CD14-positive monocyte (primary cell): ENCODE measurements at regions not wholly inside any gene's neighbourhood (a gene's known extent, or its start where the extent isn't known, plus 50 kb on each side); places are given as distances from the start of the nearest gene placed in this dataset.
"Not testable (repeated sequence)": the region's sequence is repeated elsewhere in the genome, so short reads cannot be mapped to it uniquely, and the experiment has no call there.

Experiments used
- DNase-seq, 3 donors: peaks; one replicate each; pipeline ENCODE4 v3.0.0-alpha.2; 2011 to 2022
- H2AFZ ChIP-seq: 2 replicates; pipeline ENCODE4 v1.6.0; 2012; ENCODE audit warnings: mild to moderate bottlenecking, low read depth, low read length, inconsistent platforms; ENCODE audit not compliant: insufficient read depth, poor library complexity, severe bottlenecking
- H3K27ac ChIP-seq, 2 donors: 1 replicate in 1 of 2; 2 replicates in 1 of 2; pipeline ENCODE4 v1.5.1; 2012 to 2013; ENCODE audit warnings: low read length in 2 of 2, control low read depth in 1 of 2, inconsistent platforms in 1 of 2, low read depth in 1 of 2, mild to moderate bottlenecking in 1 of 2
- H3K27me3 ChIP-seq, 2 donors: one replicate each; pipeline versions ENCODE4 v1.6.0 to v1.6.1; 2011 to 2013; ENCODE audit warnings: low read length in 2 of 2; ENCODE audit not compliant: control insufficient read depth in 2 of 2, insufficient read depth in 2 of 2
- H3K36me3 ChIP-seq, 2 donors: replicated peaks in 1 of 2; 1 replicate in 1 of 2; 2 replicates in 1 of 2; pipeline versions ENCODE4 v1.5.1 to v1.6.1; 2012 to 2013; ENCODE audit warnings: low read length in 2 of 2, control low read depth in 1 of 2, inconsistent platforms in 1 of 2, mild to moderate bottlenecking in 1 of 2; ENCODE audit not compliant: insufficient read depth in 2 of 2, control insufficient read depth in 1 of 2
- H3K4me1 ChIP-seq, 2 donors: 1 replicate in 1 of 2; 2 replicates in 1 of 2; pipeline versions ENCODE4 v1.5.1 to v1.6.1; 2012 to 2013; ENCODE audit warnings: low read length in 2 of 2, control low read depth in 1 of 2, inconsistent platforms in 1 of 2, mild to moderate bottlenecking in 1 of 2, moderate library complexity in 1 of 2; ENCODE audit not compliant: insufficient read depth in 2 of 2, control insufficient read depth in 1 of 2
- H3K4me2 ChIP-seq: replicated peaks from 2 replicates; pipeline ENCODE3; 2012; ENCODE audit warnings: low read length, moderate library complexity, mild to moderate bottlenecking; ENCODE audit not compliant: poor library complexity, severe bottlenecking; ENCODE audit errors: extremely low read depth
- H3K4me3 ChIP-seq, 3 experiments: fragments of 200-600 bp in 1 of 3; sonication (generic) in 1 of 3; replicated peaks in 1 of 3; 1 replicate in 2 of 3; 2 replicates in 1 of 3; pipeline ENCODE4 v1.5.1; 2011 to 2013; ENCODE audit warnings: low read length in 3 of 3, mild to moderate bottlenecking in 3 of 3, control low read depth in 2 of 3, low read depth in 2 of 3, inconsistent platforms in 1 of 3, moderate library complexity in 1 of 3
- H3K79me2 ChIP-seq: 2 replicates; pipeline ENCODE4 v1.6.0; 2012; ENCODE audit warnings: mild to moderate bottlenecking, control low read depth, inconsistent platforms, low read length, moderate library complexity; ENCODE audit not compliant: insufficient read depth
- H3K9ac ChIP-seq: 2 replicates; pipeline ENCODE4 v1.6.0; 2017; ENCODE audit warnings: low read length, mild to moderate bottlenecking; ENCODE audit not compliant: insufficient read depth, poor library complexity, severe bottlenecking
- H3K9me3 ChIP-seq, 2 donors: replicated peaks in 1 of 2; 1 replicate in 1 of 2; 2 replicates in 1 of 2; pipeline versions ENCODE4 v1.5.1 to v1.6.1; 2012 to 2013; ENCODE audit warnings: low read length in 2 of 2, control low read depth in 1 of 2; ENCODE audit not compliant: control insufficient read depth in 1 of 2, insufficient read depth in 1 of 2
- H4K20me1 ChIP-seq: 2 replicates; pipeline ENCODE4 v1.6.0; 2012; ENCODE audit warnings: mild to moderate bottlenecking, low read length, control low read depth, moderate library complexity; ENCODE audit not compliant: insufficient read depth
- H3K27ac Mint-ChIP-seq, 7 donors: one replicate each; pipeline ENCODE4 v1.8.0; 2020; ENCODE audit warnings: mild to moderate bottlenecking in 7 of 7, mixed read lengths in 7 of 7, moderate library complexity in 6 of 7, inconsistent platforms in 2 of 7
- H3K27me3 Mint-ChIP-seq, 3 donors: one replicate each; pipeline ENCODE4 v1.8.0; 2021 to 2022; ENCODE audit warnings: low read depth in 3 of 3, mild to moderate bottlenecking in 3 of 3, mixed read lengths in 3 of 3, moderate library complexity in 3 of 3, inconsistent platforms in 1 of 3
- H3K36me3 Mint-ChIP-seq, 2 donors: one replicate each; pipeline ENCODE4 v1.8.0; 2020; ENCODE audit warnings: mixed read lengths in 2 of 2, inconsistent platforms in 1 of 2, mild to moderate bottlenecking in 1 of 2
- H3K4me1 Mint-ChIP-seq: one replicate; pipeline ENCODE4 v1.8.0; 2020; ENCODE audit warnings: mild to moderate bottlenecking, mixed read lengths
- H3K4me3 Mint-ChIP-seq, 2 donors: one replicate each; pipeline ENCODE4 v1.8.0; 2020; ENCODE audit warnings: mild to moderate bottlenecking in 2 of 2, mixed read lengths in 2 of 2, moderate library complexity in 1 of 2
- H3K9me3 Mint-ChIP-seq, 7 donors: one replicate each; pipeline ENCODE4 v1.8.0; 2020 to 2022; ENCODE audit warnings: mixed read lengths in 7 of 7, mild to moderate bottlenecking in 6 of 7, moderate library complexity in 6 of 7, inconsistent platforms in 2 of 7
- CTCF ChIP-seq: fragments of 200-600 bp; IDR thresholded peaks from one replicate; pipeline ENCODE4 v1.8.0; 2022; ENCODE audit warnings: antibody characterized with exemption, mild to moderate bottlenecking
- WGBS: methylation state at CpG from one replicate; pipeline ENCODE4 v1.1.5; 2013; ENCODE audit warnings: missing lambda C conversion rate; ENCODE audit not compliant: insufficient coverage; 5-methylcytosine and 5-hydroxymethylcytosine counted together
- intact Hi-C, 2 donors: fragments of 100-400 bp; cut with micrococcal nuclease; formaldehyde crosslinking; loops; one replicate each; pipeline versions ENCODE4 v1.15.0 to v1.15.1; 2023

GRCh38 chr5:29462241-29462640 is 1731.2 kb upstream of the CDH6 start:
- Histone ChIP-seq H3K27ac (no peak overlapping the region), H3K4me1 (no peaks in the 10 kb centered on the region), H3K36me3 (no peaks in the 10 kb centered on the region), H3K79me2 (no peaks in the 10 kb centered on the region), H3K9ac (no peak overlapping the region), H3K9me3 (peaks cover 0 to 13% of the 10 kb centered on the region in 2 donors), H3K4me3 (no peak overlapping the region), H3K4me2 (no peak overlapping the region), H2AFZ (no peak overlapping the region), H4K20me1 (no peaks in the 10 kb centered on the region), H3K27me3 (no peaks in the 10 kb centered on the region)
- Mint-ChIP-seq H3K9me3 (peaks cover 0 to 7% (median under 1%) of the 10 kb centered on the region in 7 donors), H3K27me3 (peaks cover 0 to 6% (median 0%) of the 10 kb centered on the region in 3 donors), H3K27ac (no peak overlapping the region), H3K36me3 (no peaks in the 10 kb centered on the region), H3K4me1 (no peaks in the 10 kb centered on the region), H3K4me3 (no peak overlapping the region)
- WGBS, result 80% methylated on average over 3 of the region's 5 CpGs
- no peak for DNase-seq
- intact Hi-C loops, result no loop called here
- TF ChIP-seq CTCF, result no peak

GRCh38 chr5:29460971-29461559 is 1732.4 kb upstream of the CDH6 start:
- intact Hi-C loops, result no loop called here

GRCh38 chr5:29451004-29451403 is 1742.5 kb upstream of the CDH6 start:
- not testable (repeated sequence) for H3K4me1 Mint-ChIP-seq

More at GRCh38 chr5:29460971-29461559, 1732.4 kb upstream of the CDH6 start:
- H3K27ac ChIP-seq, result no peak overlapping the region
- H3K9me3 ChIP-seq, result peaks cover 0 to 11% of the 10 kb centered on the region in 2 donors
- no peaks in the 10 kb centered on the region for H3K27me3 ChIP-seq
- no peak overlapping the region for H3K4me3 ChIP-seq
- Mint-ChIP-seq H3K4me3 (no peak overlapping the region), H3K27me3 (peaks cover 0 to 2% (median 0%) of the 10 kb centered on the region in 3 donors), H3K9me3 (peaks cover 0 to 6% (median 0%) of the 10 kb centered on the region in 7 donors), H3K27ac (no peak overlapping the region), H3K4me1 (no peaks in the 10 kb centered on the region), H3K36me3 (no peaks in the 10 kb centered on the region)
- no peaks in the 10 kb centered on the region for H3K36me3 ChIP-seq
- no peaks in the 10 kb centered on the region for H3K79me2 ChIP-seq
- H2AFZ ChIP-seq, result no peak overlapping the region
- H4K20me1 ChIP-seq, result no peaks in the 10 kb centered on the region
- no peak overlapping the region for H3K9ac ChIP-seq
- TF ChIP-seq CTCF, result no peak
- DNase-seq, result no peak
- no peak overlapping the region for H3K4me2 ChIP-seq
- 100% methylated on average over 1 of the region's 4 CpGs for WGBS
- no peaks in the 10 kb centered on the region for H3K4me1 ChIP-seq

More at GRCh38 chr5:29451004-29451403, 1742.5 kb upstream of the CDH6 start:
- H3K27ac ChIP-seq, H3K9me3 Mint-ChIP-seq, H3K9me3 ChIP-seq, intact Hi-C loops, H3K36me3 ChIP-seq, H3K4me1 ChIP-seq, H3K27me3 ChIP-seq, H3K9ac ChIP-seq, H3K27me3 Mint-ChIP-seq, H3K4me2 ChIP-seq, H2AFZ ChIP-seq, H3K79me2 ChIP-seq, H3K36me3 Mint-ChIP-seq, H4K20me1 ChIP-seq, H3K27ac Mint-ChIP-seq, H3K4me3 ChIP-seq, DNase-seq, H3K4me3 Mint-ChIP-seq: not testable (repeated sequence)
- no CpG with 5 or more reads among the region's 1 CpG for WGBS
